Adrenal gland (tissue), 5 donors: ENCODE measurements at regions not wholly inside any gene's neighbourhood (a gene's known extent, or its start where the extent isn't known, plus 50 kb on each side); places are given as distances from the start of the nearest gene placed in this dataset.

Source experiments
- CTCF ChIP-seq, 6 experiments: fragments of 450-650 bp in 4 of 6; fragments of 200-600 bp in 2 of 6; sonication (generic) in 1 of 6; IDR thresholded peaks; 1 replicate in 5 of 6; 2 replicates in 1 of 6; pipeline versions ENCODE4 v1.5.1 to v1.8.0; 2016 to 2021; ENCODE audit warnings: antibody characterized with exemption in 6 of 6, mild to moderate bottlenecking in 2 of 6, moderate library complexity in 1 of 6
- POLR2A ChIP-seq, 2 donors: fragments of 450-650 bp; IDR thresholded peaks; one replicate each; pipeline ENCODE4 v1.6.1; 2017; ENCODE audit warnings: antibody characterized with exemption in 2 of 2, mild to moderate bottlenecking in 2 of 2, moderate library complexity in 1 of 2
- donor health status: DM: no; HTN: no; CAD: no.

DNA sequence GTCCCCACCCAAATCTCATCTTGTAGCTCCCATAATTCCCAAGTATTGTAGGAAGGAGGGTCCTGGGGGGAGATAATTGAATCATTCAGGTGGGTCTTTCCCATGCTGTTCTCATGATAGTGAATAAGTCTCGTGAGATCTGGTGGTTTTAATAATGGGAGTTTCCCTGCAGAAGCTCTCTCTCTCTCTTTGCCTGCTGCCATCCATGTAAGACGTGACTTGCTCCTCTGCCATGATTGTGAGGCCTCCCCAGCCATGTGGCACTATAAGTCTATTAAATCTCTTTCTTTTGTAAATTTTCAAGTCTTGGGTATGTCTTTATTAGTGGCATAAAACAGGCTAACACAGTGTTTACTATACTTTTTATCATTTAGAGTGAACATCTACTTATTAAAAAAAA lies 338.8 kb downstream of the ANKRD7 start:
- TF ChIP-seq CTCF (IDR thresholded peaks at IDR 0.05) (no peak), POLR2A (IDR thresholded peaks at IDR 0.05) (no peak)
